LoVo (cell line): ENCODE measurements at regions not wholly inside any gene's neighbourhood (a gene's known extent, or its start where the extent isn't known, plus 50 kb on each side); places are given as distances from the start of the nearest gene placed in this dataset.
A peak's percentile ranks its signal among the peaks of the same experiment; 100 is the strongest.

Source experiments
- DNase-seq: peaks from one replicate; pipeline ENCODE4 v3.0.0-alpha.2; 2016; ENCODE audit warnings: low spot score

- DNase-seq = peak; percentile 59
Measured at GRCh38 chr3:159619341-159619885, 369.2 kb upstream of the IL12A start.

- no peak for DNase-seq
Measured at GRCh38 chr3:159620281-159620680, 368.4 kb upstream of the IL12A start.

- peak; percentile 26 for DNase-seq
Measured at GRCh38 chr3:159620873-159621272, 367.8 kb upstream of the IL12A start.

- no peak for DNase-seq
Measured at GRCh38 chr3:159624616-159625015, 364.0 kb upstream of the IL12A start.

- no peak for DNase-seq
Measured at GRCh38 chr3:159625594-159625993, 363.0 kb upstream of the IL12A start.

- DNase-seq = no peak
Measured at GRCh38 chr3:159626598-159626997, 362.0 kb upstream of the IL12A start.

- no peak for DNase-seq
Measured at GRCh38 chr3:159627229-159627628, 361.4 kb upstream of the IL12A start.

- DNase-seq = peak; percentile 75
Measured at GRCh38 chr3:159627634-159628033, 361.0 kb upstream of the IL12A start.

GRCh38 chr3:159629329-159630084 is 359.1 kb upstream of the IL12A start:
- no peak for DNase-seq

- no peak for DNase-seq
Measured at GRCh38 chr3:159631226-159631625, 357.4 kb upstream of the IL12A start.

- no peak for DNase-seq
Measured at GRCh38 chr3:159632128-159632527, 356.5 kb upstream of the IL12A start.

GRCh38 chr3:159632851-159633250 is 355.8 kb upstream of the IL12A start:
- DNase-seq = peak; percentile 69

GRCh38 chr3:159634483-159634882 is 354.2 kb upstream of the IL12A start:
- no peak for DNase-seq

GRCh38 chr3:159635047-159635641 is 353.5 kb upstream of the IL12A start:
- no peak for DNase-seq

- peak; percentile 11 for DNase-seq
Measured at GRCh38 chr3:159637883-159638542, 350.6 kb upstream of the IL12A start.

- DNase-seq = no peak
Measured at GRCh38 chr3:159640225-159640624, 348.4 kb upstream of the IL12A start.

GRCh38 chr3:159643406-159643805 is 345.2 kb upstream of the IL12A start:
- DNase-seq = no peak

GRCh38 chr3:159645874-159646273 is 342.8 kb upstream of the IL12A start:
- no peak for DNase-seq

- no peak for DNase-seq
Measured at GRCh38 chr3:159649951-159650350, 338.7 kb upstream of the IL12A start.

- no peak for DNase-seq
Measured at GRCh38 chr3:159650726-159651125, 337.9 kb upstream of the IL12A start.

GRCh38 chr3:159652452-159652851 is 336.2 kb upstream of the IL12A start:
- DNase-seq = no peak

GRCh38 chr3:159654183-159655134 is 334.2 kb upstream of the IL12A start:
- peak; percentile 39 for DNase-seq
